ENCODE measurements at regions not wholly inside any gene's neighbourhood (a gene's known extent, or its start where the extent isn't known, plus 50 kb on each side); places are given as distances from the start of the nearest gene placed in this dataset.

DNA sequence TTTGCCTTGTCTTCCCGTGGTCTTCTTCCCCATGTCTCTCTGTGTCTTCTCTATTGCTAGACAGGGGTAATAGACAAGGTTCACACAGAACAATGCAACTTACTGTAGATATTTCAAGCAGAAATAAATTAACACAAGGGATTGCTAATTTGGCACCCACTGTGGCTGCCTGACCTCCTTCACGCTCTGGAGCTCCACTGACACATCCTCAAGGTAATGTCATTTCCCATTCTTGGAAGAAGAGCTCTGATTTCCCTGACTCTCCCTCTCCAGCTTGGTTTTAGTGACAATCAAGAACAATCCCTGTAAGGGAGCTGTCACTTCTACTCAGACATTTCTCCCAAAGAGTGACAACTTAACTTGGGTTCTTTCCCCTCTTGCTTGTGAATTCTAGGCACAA lies 105.4 kb upstream of the NAP1L1 start:
- POLR2A ChIA-PET, result no interaction called here
- CTCF ChIA-PET, result no interaction called here
- no peak for TF ChIP-seq CTBP1 (IDR thresholded peaks at IDR 0.05; ENCODE audit: borderline replicate concordance)
- no peak for TF ChIP-seq NFRKB (IDR thresholded peaks at IDR 0.05)
- TF ChIP-seq BHLHE40 (IDR thresholded peaks at IDR 0.05; ENCODE audit: borderline replicate concordance), result no peak
- TF ChIP-seq ELF4 (IDR thresholded peaks at IDR 0.05), result no peak
- TF ChIP-seq FOXK2 (IDR thresholded peaks at IDR 0.05), result no peak
- TF ChIP-seq PKNOX1 (IDR thresholded peaks at IDR 0.05), result no peak
- TF ChIP-seq TARDBP (IDR thresholded peaks at IDR 0.05), result no peak
- no peak for TF ChIP-seq L3MBTL2 (conservative IDR thresholded peaks at IDR 0.05)
- TF ChIP-seq SP1 (IDR thresholded peaks at IDR 0.05), result no peak
- no peak for TF ChIP-seq FOXA1 (IDR thresholded peaks at IDR 0.05)
- TF ChIP-seq HDGF (IDR thresholded peaks at IDR 0.05; ENCODE audit: borderline replicate concordance), result no peak
- TF ChIP-seq ARNT (IDR thresholded peaks at IDR 0.05), result no peak
- no peak for TF ChIP-seq FOXM1 (IDR thresholded peaks at IDR 0.05; ENCODE audit: borderline replicate concordance)
- no peak for TF ChIP-seq SUZ12 (IDR thresholded peaks at IDR 0.05)
- TF ChIP-seq ZNF384 (IDR thresholded peaks at IDR 0.05), result no peak
- no peak for TF ChIP-seq LEF1 (IDR thresholded peaks at IDR 0.05; ENCODE audit: borderline replicate concordance)
- DNase-seq (ENCODE audit: extremely low spot score), result no peak

DNA sequence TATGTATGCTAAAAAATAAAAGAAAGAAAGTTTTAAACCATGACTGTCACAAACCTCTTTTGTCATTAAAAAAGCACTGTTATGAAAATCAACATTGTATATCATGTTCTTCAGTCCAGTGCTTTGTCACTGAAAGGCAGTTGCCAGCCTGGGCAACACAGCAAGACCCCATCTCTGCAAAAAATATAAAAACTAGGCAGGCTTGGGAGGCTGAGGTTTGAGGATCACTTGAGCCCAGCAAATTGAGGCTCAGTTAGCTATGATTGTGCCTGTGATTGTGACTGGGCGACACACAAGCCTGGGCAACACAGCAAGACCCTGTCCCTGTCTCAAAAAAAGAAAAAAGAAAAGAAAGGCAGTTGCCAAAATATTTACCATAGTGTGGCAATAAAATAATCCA lies 102.7 kb upstream of the NAP1L1 start:
- TF ChIP-seq CTBP1 (IDR thresholded peaks at IDR 0.05; ENCODE audit: borderline replicate concordance) (no peak), PKNOX1 (IDR thresholded peaks at IDR 0.05) (no peak), FOXM1 (IDR thresholded peaks at IDR 0.05; ENCODE audit: borderline replicate concordance) (no peak)
- CTCF ChIA-PET, result interaction anchor here (0.8 kb wide), 1 partner anchor 11 kb away, joined by 4 read pairs; no protein-coding TSS in a partner anchor
- DNase-seq (ENCODE audit: extremely low spot score), result no peak
- POLR2A ChIA-PET, result no interaction called here

DNA sequence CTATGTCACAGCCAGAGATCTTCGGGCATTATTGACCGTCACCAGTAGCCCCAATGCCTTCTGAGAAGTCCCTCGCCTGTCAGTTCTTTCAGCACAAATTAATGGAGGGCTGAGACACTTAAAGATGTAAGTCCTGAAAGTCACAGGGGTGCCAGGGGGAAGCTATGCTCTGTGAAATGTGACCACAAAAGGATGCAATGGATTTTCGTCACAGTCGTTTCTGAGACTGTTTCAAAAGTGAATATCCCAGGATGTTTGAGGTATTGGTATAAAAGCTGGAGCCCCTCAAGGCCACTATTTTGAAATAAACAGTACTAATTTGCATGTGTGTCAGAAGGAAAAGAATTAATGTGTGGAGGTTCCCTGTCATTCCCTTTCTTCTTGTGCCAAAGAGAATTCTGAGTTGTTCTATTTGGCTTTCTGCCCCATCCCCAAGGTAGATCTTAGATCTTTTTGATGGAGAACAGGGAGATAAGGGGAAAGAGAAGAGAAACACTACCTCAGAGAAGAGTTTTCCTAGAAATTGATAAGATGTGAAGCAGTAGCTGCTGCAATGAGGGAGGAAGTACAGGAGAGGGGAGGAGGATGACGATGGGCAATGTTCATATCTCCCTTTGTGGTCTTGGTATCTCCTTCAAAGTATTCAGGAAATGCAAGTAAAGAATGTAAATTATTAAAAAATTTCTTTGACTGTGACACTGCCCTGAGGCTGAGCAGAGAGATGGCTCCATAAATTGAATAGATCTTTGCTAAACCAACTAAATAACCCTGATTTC lies 101.8 kb upstream of the NAP1L1 start:
- ChIA-PET POLR2A (no interaction called here), CTCF (interaction anchor here (0.8 kb wide), 1 partner anchor 10 kb away, joined by 4 read pairs; no protein-coding TSS in a partner anchor)

DNA sequence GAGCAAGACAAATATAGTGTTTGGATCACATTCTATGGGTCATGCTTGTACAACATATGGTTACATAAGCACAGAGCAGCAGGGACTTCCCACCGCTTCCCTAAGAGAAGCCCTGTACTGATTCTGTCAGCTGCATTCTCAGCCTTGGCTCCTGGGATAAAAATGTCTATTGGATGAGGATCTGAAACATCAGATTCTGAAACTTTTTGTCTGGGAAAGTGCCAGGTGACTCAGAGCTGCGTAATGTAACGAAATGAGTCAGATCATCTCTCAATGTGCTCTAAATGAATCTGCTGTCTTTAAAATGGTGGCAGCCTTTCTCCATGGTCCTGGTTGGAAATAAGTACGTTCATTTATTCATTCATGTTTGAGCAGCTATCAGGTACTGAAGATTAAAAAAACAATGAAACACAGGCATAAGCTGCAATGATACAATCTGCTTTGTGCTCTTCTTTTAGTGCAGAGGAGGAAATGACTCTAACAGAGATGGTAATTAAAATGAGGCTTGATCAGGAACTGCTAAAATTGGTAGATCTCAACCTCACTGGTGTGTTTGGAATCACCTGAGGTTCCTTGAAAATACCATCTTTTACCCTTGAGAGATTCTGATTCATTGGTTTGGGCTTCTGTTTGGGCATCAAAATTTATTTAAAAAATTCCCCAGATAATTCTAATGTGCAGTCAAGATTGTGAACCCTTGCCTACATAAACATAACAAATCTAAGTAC lies 99.1 kb upstream of the NAP1L1 start:
- TF ChIP-seq L3MBTL2 (conservative IDR thresholded peaks at IDR 0.05) (no peak), SP1 (IDR thresholded peaks at IDR 0.05) (no peak), LEF1 (IDR thresholded peaks at IDR 0.05; ENCODE audit: borderline replicate concordance) (no peak), FOXM1 (IDR thresholded peaks at IDR 0.05; ENCODE audit: borderline replicate concordance) (no peak), BHLHE40 (IDR thresholded peaks at IDR 0.05; ENCODE audit: borderline replicate concordance) (no peak), FOXA1 (IDR thresholded peaks at IDR 0.05) (no peak), ELF4 (IDR thresholded peaks at IDR 0.05) (no peak), SUZ12 (IDR thresholded peaks at IDR 0.05) (no peak), HDGF (IDR thresholded peaks at IDR 0.05; ENCODE audit: borderline replicate concordance) (no peak), FOXK2 (IDR thresholded peaks at IDR 0.05) (no peak), CTBP1 (IDR thresholded peaks at IDR 0.05; ENCODE audit: borderline replicate concordance) (no peak), TARDBP (IDR thresholded peaks at IDR 0.05) (no peak), NFRKB (IDR thresholded peaks at IDR 0.05) (no peak), PKNOX1 (IDR thresholded peaks at IDR 0.05) (no peak), ZNF384 (IDR thresholded peaks at IDR 0.05) (no peak), ARNT (IDR thresholded peaks at IDR 0.05) (no peak)
- no peak for DNase-seq (ENCODE audit: extremely low spot score)
- POLR2A ChIA-PET, result no interaction called here
- CTCF ChIA-PET, result no interaction called here

More for the DNA sequence above, 101.8 kb upstream of the NAP1L1 start:
- TF ChIP-seq ARNT (IDR thresholded peaks at IDR 0.05), result no peak
- TF ChIP-seq PKNOX1 (IDR thresholded peaks at IDR 0.05), result no peak
- no peak for TF ChIP-seq BHLHE40 (IDR thresholded peaks at IDR 0.05; ENCODE audit: borderline replicate concordance)
- no peak for TF ChIP-seq TARDBP (IDR thresholded peaks at IDR 0.05)
- TF ChIP-seq HDGF (IDR thresholded peaks at IDR 0.05; ENCODE audit: borderline replicate concordance), result no peak
- no peak for TF ChIP-seq SUZ12 (IDR thresholded peaks at IDR 0.05)
- TF ChIP-seq LEF1 (IDR thresholded peaks at IDR 0.05; ENCODE audit: borderline replicate concordance), result no peak
- no peak for TF ChIP-seq L3MBTL2 (conservative IDR thresholded peaks at IDR 0.05)
- TF ChIP-seq FOXA1 (IDR thresholded peaks at IDR 0.05), result no peak
- TF ChIP-seq FOXK2 (IDR thresholded peaks at IDR 0.05), result no peak
- TF ChIP-seq ELF4 (IDR thresholded peaks at IDR 0.05), result no peak
- TF ChIP-seq FOXM1 (IDR thresholded peaks at IDR 0.05; ENCODE audit: borderline replicate concordance), result no peak
- DNase-seq (ENCODE audit: extremely low spot score), result no peak
